Skeletal muscle cell (primary cell): ENCODE measurements at regions not wholly inside any gene's neighbourhood (a gene's known extent, or its start where the extent isn't known, plus 50 kb on each side); places are given as distances from the start of the nearest gene placed in this dataset.

Source experiments
- DNase-seq: peaks from one replicate; pipeline ENCODE4 v3.0.0-alpha.2; 2010; ENCODE audit warnings: low read depth
- H3K4me3 ChIP-seq: 2 replicates; pipeline ENCODE4 v1.5.1; 2011; ENCODE audit warnings: low read depth, mild to moderate bottlenecking, control low read depth, low read length, moderate library complexity

- no peak overlapping the region for H3K4me3 ChIP-seq
- no peak for DNase-seq
Measured at GRCh38 chr6:148238713-148239112, 103.9 kb upstream of the SASH1 start.

- DNase-seq, result no peak
Measured at GRCh38 chr6:148239215-148239614, 103.4 kb upstream of the SASH1 start.

GRCh38 chr6:148239801-148240460 is 102.7 kb upstream of the SASH1 start:
- DNase-seq, result no peak
- H3K4me3 ChIP-seq, result no peak overlapping the region

More at GRCh38 chr6:148239215-148239614, 103.4 kb upstream of the SASH1 start:
- no peak overlapping the region for H3K4me3 ChIP-seq

- DNase-seq, result peak; percentile 60
- no peak overlapping the region for H3K4me3 ChIP-seq
Measured at GRCh38 chr6:148240461-148240840, 102.2 kb upstream of the SASH1 start.

- no peak for DNase-seq
- no peak overlapping the region for H3K4me3 ChIP-seq
Measured at GRCh38 chr6:148240861-148241477, 101.7 kb upstream of the SASH1 start.

GRCh38 chr6:148242180-148242579 is 100.5 kb upstream of the SASH1 start:
- DNase-seq, result no peak

GRCh38 chr6:148244217-148244935 is 98.3 kb upstream of the SASH1 start:
- H3K4me3 ChIP-seq, result no peak overlapping the region
- DNase-seq, result no peak

More at GRCh38 chr6:148242180-148242579, 100.5 kb upstream of the SASH1 start:
- H3K4me3 ChIP-seq, result no peak overlapping the region

- no peak overlapping the region for H3K4me3 ChIP-seq
- DNase-seq, result no peak
Measured at GRCh38 chr6:148247386-148248063, 95.1 kb upstream of the SASH1 start.

GRCh38 chr6:148249160-148249559 is 93.5 kb upstream of the SASH1 start:
- no peak overlapping the region for H3K4me3 ChIP-seq
- no peak for DNase-seq

- DNase-seq, result no peak
- no peak overlapping the region for H3K4me3 ChIP-seq
Measured at GRCh38 chr6:148249679-148250375, 92.8 kb upstream of the SASH1 start.

- H3K4me3 ChIP-seq, result no peak overlapping the region
- DNase-seq, result peak; percentile 54
Measured at GRCh38 chr6:148250975-148251685, 91.5 kb upstream of the SASH1 start.

GRCh38 chr6:148251891-148252290 is 90.7 kb upstream of the SASH1 start:
- no peak overlapping the region for H3K4me3 ChIP-seq
- peak; percentile 63 for DNase-seq

- no peak for DNase-seq
- H3K4me3 ChIP-seq, result no peak overlapping the region
Measured at GRCh38 chr6:148257810-148258209, 84.8 kb upstream of the SASH1 start.

GRCh38 chr6:148258868-148259267 is 83.8 kb upstream of the SASH1 start:
- no peak overlapping the region for H3K4me3 ChIP-seq
- DNase-seq, result no peak

GRCh38 chr6:148261470-148261869 is 81.2 kb upstream of the SASH1 start:
- no peak for DNase-seq
- H3K4me3 ChIP-seq, result no peak overlapping the region

- no peak overlapping the region for H3K4me3 ChIP-seq
- DNase-seq, result no peak
Measured at GRCh38 chr6:148263010-148263409, 79.6 kb upstream of the SASH1 start.

GRCh38 chr6:148263961-148264360 is 78.7 kb upstream of the SASH1 start:
- H3K4me3 ChIP-seq, result no peak overlapping the region
- no peak for DNase-seq

- no peak overlapping the region for H3K4me3 ChIP-seq
- DNase-seq, result no peak
Measured at GRCh38 chr6:148265054-148265453, 77.6 kb upstream of the SASH1 start.

GRCh38 chr6:148269386-148269785 is 73.3 kb upstream of the SASH1 start:
- no peak overlapping the region for H3K4me3 ChIP-seq
- DNase-seq, result no peak
